Stimulated activated CD4-positive, alpha-beta T cell treated with anti-CD3 and anti-CD28 coated beads, Interleukin-2, amount 100 ng/mL, for 4 hours (primary cell): ENCODE measurements at regions not wholly inside any gene's neighbourhood (a gene's known extent, or its start where the extent isn't known, plus 50 kb on each side); places are given as distances from the start of the nearest gene placed in this dataset.

Source experiments
- DNase-seq: peaks from one replicate; pipeline ENCODE4 v3.0.0-alpha.2; 2020; ENCODE audit warnings: low read depth

- DNase-seq: no peak
These were observed 252.6 kb upstream of the TSHZ3 start for GRCh38 chr19:31601855-31602254.

- DNase-seq: no peak
These were observed 253.3 kb upstream of the TSHZ3 start for GRCh38 chr19:31602548-31602947.

- DNase-seq: no peak
These were observed 255.3 kb upstream of the TSHZ3 start for GRCh38 chr19:31604493-31605040.

- DNase-seq: no peak
These were observed 260.8 kb upstream of the TSHZ3 start for GRCh38 chr19:31610018-31610417.

- DNase-seq: no peak
These were observed 262.0 kb upstream of the TSHZ3 start for GRCh38 chr19:31611046-31611877.

GRCh38 chr19:31612873-31613272, 263.6 kb upstream of the TSHZ3 start:
- no peak for DNase-seq

GRCh38 chr19:31613683-31614219, 264.5 kb upstream of the TSHZ3 start:
- no peak for DNase-seq

GRCh38 chr19:31616031-31616430, 266.8 kb upstream of the TSHZ3 start:
- no peak for DNase-seq

GRCh38 chr19:31617010-31617585, 267.9 kb upstream of the TSHZ3 start:
- no peak for DNase-seq

- no peak for DNase-seq
These were observed 275.8 kb upstream of the TSHZ3 start for GRCh38 chr19:31625056-31625455.

- DNase-seq: no peak
These were observed 276.3 kb upstream of the TSHZ3 start for GRCh38 chr19:31625575-31625974.

GRCh38 chr19:31626941-31627340, 277.7 kb upstream of the TSHZ3 start:
- DNase-seq: no peak

- no peak for DNase-seq
These were observed 278.6 kb upstream of the TSHZ3 start for GRCh38 chr19:31627620-31628365.

GRCh38 chr19:31629579-31630363, 280.5 kb upstream of the TSHZ3 start:
- no peak for DNase-seq

- DNase-seq: no peak
These were observed 283.8 kb upstream of the TSHZ3 start for GRCh38 chr19:31633014-31633413.

- no peak for DNase-seq
These were observed 290.1 kb upstream of the TSHZ3 start for GRCh38 chr19:31639306-31639705.

GRCh38 chr19:31641591-31641990, 292.4 kb upstream of the TSHZ3 start:
- no peak for DNase-seq

GRCh38 chr19:31648347-31648746, 299.1 kb upstream of the TSHZ3 start:
- no peak for DNase-seq

GRCh38 chr19:31656507-31656906, 307.3 kb upstream of the TSHZ3 start:
- DNase-seq: no peak

GRCh38 chr19:31658993-31659896, 310.0 kb upstream of the TSHZ3 start:
- no peak for DNase-seq

- no peak for DNase-seq
These were observed 310.6 kb upstream of the TSHZ3 start for GRCh38 chr19:31659897-31660210.
